ENCODE measurements at regions not wholly inside any gene's neighbourhood (a gene's known extent, or its start where the extent isn't known, plus 50 kb on each side); places are given as distances from the start of the nearest gene placed in this dataset.

GRCh38 chr10:130963052-130963393 is 348.5 kb downstream of the TCERG1L start:
- H3K27me3 ChIP-seq (ENCODE audit: control insufficient read depth, insufficient read depth, low read length) = no peaks in the 10 kb centered on the region
- H3K4me1 ChIP-seq (ENCODE audit: control insufficient read depth, insufficient read depth, low read length) = no peaks in the 10 kb centered on the region
- H3K27ac ChIP-seq (ENCODE audit: low read depth, low read length) = no peak overlapping the region
- H3K9ac ChIP-seq (ENCODE audit: low read length) = no peak overlapping the region
- H3K36me3 ChIP-seq (ENCODE audit: control insufficient read depth, insufficient read depth, low read length) = no peaks in the 10 kb centered on the region
- no peaks in the 10 kb centered on the region for H3K9me3 ChIP-seq (ENCODE audit: control insufficient read depth, insufficient read depth, low read depth, low read length)
- no peak overlapping the region for H3K4me3 ChIP-seq (ENCODE audit: low read depth, low read length)

- no peak overlapping the region for H3K4me3 ChIP-seq (ENCODE audit: low read depth, low read length)
- no peak overlapping the region for H3K27ac ChIP-seq (ENCODE audit: low read depth, low read length)
- H3K4me1 ChIP-seq (ENCODE audit: control insufficient read depth, insufficient read depth, low read length) = no peaks in the 10 kb centered on the region
Measured at GRCh38 chr10:130963786-130964522, 347.6 kb downstream of the TCERG1L start.

DNA sequence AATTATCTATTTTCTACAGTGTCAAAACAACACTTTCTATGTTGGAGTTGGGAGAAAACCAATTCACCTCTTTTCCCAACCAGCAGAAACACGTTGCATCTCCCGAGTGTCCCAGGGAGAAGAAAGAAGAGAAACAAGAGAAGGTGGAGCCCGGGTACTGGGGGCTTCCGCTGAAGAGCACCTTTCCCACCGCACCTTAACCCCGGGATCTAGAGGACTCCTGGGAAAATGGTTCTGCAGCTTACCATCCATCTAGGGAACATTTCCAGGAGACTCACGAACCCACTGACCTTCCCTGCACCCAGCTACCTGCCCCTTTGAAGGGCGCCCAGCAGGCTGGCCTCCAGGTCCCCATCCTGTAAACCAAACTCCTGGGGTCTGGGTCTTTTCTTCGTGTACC is 346.8 kb downstream of the TCERG1L start:
- Histone ChIP-seq H3K4me1 (ENCODE audit: control insufficient read depth, insufficient read depth, low read length) (no peaks in the 10 kb centered on the region), H3K4me3 (ENCODE audit: low read depth, low read length) (no peak overlapping the region), H3K27me3 (ENCODE audit: control insufficient read depth, insufficient read depth, low read length) (no peaks in the 10 kb centered on the region), H3K27ac (ENCODE audit: low read depth, low read length) (no peak overlapping the region), H3K9me3 (ENCODE audit: control insufficient read depth, insufficient read depth, low read depth, low read length) (no peaks in the 10 kb centered on the region), H3K36me3 (ENCODE audit: control insufficient read depth, insufficient read depth, low read length) (no peaks in the 10 kb centered on the region), H3K9ac (ENCODE audit: low read length) (no peak overlapping the region)

More at GRCh38 chr10:130963786-130964522, 347.6 kb downstream of the TCERG1L start:
- Histone ChIP-seq H3K27me3 (ENCODE audit: control insufficient read depth, insufficient read depth, low read length) (no peaks in the 10 kb centered on the region), H3K36me3 (ENCODE audit: control insufficient read depth, insufficient read depth, low read length) (no peaks in the 10 kb centered on the region), H3K9me3 (ENCODE audit: control insufficient read depth, insufficient read depth, low read depth, low read length) (no peaks in the 10 kb centered on the region), H3K9ac (ENCODE audit: low read length) (no peak overlapping the region)

- H3K27me3 ChIP-seq (ENCODE audit: control insufficient read depth, insufficient read depth, low read length) = no peaks in the 10 kb centered on the region
- H3K4me3 ChIP-seq (ENCODE audit: low read depth, low read length) = no peak overlapping the region
- no peaks in the 10 kb centered on the region for H3K4me1 ChIP-seq (ENCODE audit: control insufficient read depth, insufficient read depth, low read length)
- H3K9ac ChIP-seq (ENCODE audit: low read length) = no peak overlapping the region
- no peaks in the 10 kb centered on the region for H3K9me3 ChIP-seq (ENCODE audit: control insufficient read depth, insufficient read depth, low read depth, low read length)
- H3K36me3 ChIP-seq (ENCODE audit: control insufficient read depth, insufficient read depth, low read length) = no peaks in the 10 kb centered on the region
- no peak overlapping the region for H3K27ac ChIP-seq (ENCODE audit: low read depth, low read length)
Measured at GRCh38 chr10:130967161-130967560, 344.4 kb downstream of the TCERG1L start.

DNA sequence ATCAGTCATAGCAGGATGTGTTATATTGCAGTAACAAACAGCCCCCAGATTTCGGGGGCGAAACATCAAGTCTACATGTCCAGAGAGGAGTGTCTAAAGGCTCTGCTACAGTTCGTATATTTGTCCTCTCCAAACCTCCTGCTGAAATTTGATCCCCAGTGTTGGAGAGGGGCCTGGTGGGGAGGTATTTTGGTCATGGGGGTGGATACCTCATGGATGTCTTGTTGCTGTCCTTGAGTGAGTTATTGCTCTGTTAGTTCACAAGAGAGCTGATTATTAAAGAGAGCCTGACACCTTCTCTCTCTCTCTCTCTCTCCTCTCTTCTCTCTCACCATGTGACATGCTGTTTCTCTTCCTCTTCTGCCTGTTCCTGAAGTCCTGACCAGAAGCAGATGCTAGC is 343.7 kb downstream of the TCERG1L start:
- no peaks in the 10 kb centered on the region for H3K27me3 ChIP-seq (ENCODE audit: control insufficient read depth, insufficient read depth, low read length)
- H3K36me3 ChIP-seq (ENCODE audit: control insufficient read depth, insufficient read depth, low read length) = no peaks in the 10 kb centered on the region
- 0 out of 2 replicates have a peak, but pooled peaks cover 3% of the 10 kb centered on the region for H3K9me3 ChIP-seq (ENCODE audit: control insufficient read depth, insufficient read depth, low read depth, low read length)
- no peak overlapping the region for H3K9ac ChIP-seq (ENCODE audit: low read length)
- no peak overlapping the region for H3K27ac ChIP-seq (ENCODE audit: low read depth, low read length)
- H3K4me3 ChIP-seq (ENCODE audit: low read depth, low read length) = no peak overlapping the region
- H3K4me1 ChIP-seq (ENCODE audit: control insufficient read depth, insufficient read depth, low read length) = no peaks in the 10 kb centered on the region

- Histone ChIP-seq H3K4me3 (ENCODE audit: low read depth, low read length) (no peak overlapping the region), H3K4me1 (ENCODE audit: control insufficient read depth, insufficient read depth, low read length) (no peaks in the 10 kb centered on the region), H3K27ac (ENCODE audit: low read depth, low read length) (no peak overlapping the region), H3K9me3 (ENCODE audit: control insufficient read depth, insufficient read depth, low read depth, low read length) (0 out of 2 replicates have a peak, but pooled peaks cover 10% of the 10 kb centered on the region), H3K27me3 (ENCODE audit: control insufficient read depth, insufficient read depth, low read length) (no peaks in the 10 kb centered on the region), H3K9ac (ENCODE audit: low read length) (no peak overlapping the region), H3K36me3 (ENCODE audit: control insufficient read depth, insufficient read depth, low read length) (no peaks in the 10 kb centered on the region)
Measured at GRCh38 chr10:130968511-130968910, 343.0 kb downstream of the TCERG1L start.

DNA sequence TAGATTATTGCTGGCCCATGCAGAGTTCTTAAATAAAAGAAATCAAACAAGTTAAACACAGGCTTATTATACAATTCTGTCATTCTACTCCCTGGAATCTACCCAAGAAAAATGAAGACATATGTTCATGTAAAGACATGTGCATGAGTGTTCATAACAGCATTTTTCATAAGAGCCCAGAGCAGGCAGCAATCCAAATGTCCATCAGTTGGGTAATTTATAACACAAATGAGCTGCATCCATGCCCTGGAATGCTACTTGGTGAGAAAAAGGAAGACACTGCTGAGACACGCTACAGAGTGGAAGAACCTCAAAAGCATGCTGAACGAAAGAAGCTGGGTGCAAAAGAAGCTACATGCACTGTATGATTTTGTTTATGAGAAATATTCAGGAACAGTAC is 342.6 kb downstream of the TCERG1L start:
- Histone ChIP-seq H3K27ac (ENCODE audit: low read depth, low read length) (no peak overlapping the region), H3K27me3 (ENCODE audit: control insufficient read depth, insufficient read depth, low read length) (no peaks in the 10 kb centered on the region), H3K4me3 (ENCODE audit: low read depth, low read length) (no peak overlapping the region), H3K9ac (ENCODE audit: low read length) (no peak overlapping the region), H3K9me3 (ENCODE audit: control insufficient read depth, insufficient read depth, low read depth, low read length) (0 out of 2 replicates have a peak, but pooled peaks cover 12% of the 10 kb centered on the region), H3K4me1 (ENCODE audit: control insufficient read depth, insufficient read depth, low read length) (no peaks in the 10 kb centered on the region), H3K36me3 (ENCODE audit: control insufficient read depth, insufficient read depth, low read length) (no peaks in the 10 kb centered on the region)

DNA sequence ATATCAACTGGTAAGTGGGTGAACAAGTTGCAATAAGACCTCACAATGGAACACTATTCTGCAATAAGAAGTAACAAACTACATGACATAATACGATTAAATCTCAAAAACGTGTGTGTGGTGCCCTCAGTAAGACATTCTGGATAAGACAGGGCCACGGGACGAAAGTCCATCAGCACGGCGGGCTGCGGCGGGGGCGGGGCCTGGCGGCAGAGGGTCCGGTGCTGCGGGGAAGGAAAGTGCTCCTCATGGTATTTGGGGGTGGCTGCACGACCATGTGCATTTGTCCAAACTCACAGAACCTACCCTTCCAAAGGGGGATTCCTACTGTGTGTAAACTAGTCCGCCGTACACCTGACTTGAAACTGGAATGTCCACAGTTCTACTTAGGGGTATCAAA is 341.8 kb downstream of the TCERG1L start:
- H3K27ac ChIP-seq (ENCODE audit: low read depth, low read length) = no peak overlapping the region
- H3K4me3 ChIP-seq (ENCODE audit: low read depth, low read length) = no peak overlapping the region
- H3K27me3 ChIP-seq (ENCODE audit: control insufficient read depth, insufficient read depth, low read length) = no peaks in the 10 kb centered on the region
- H3K36me3 ChIP-seq (ENCODE audit: control insufficient read depth, insufficient read depth, low read length) = no peaks in the 10 kb centered on the region
- H3K9me3 ChIP-seq (ENCODE audit: control insufficient read depth, insufficient read depth, low read depth, low read length) = 0 out of 2 replicates have a peak, but pooled peaks cover 12% of the 10 kb centered on the region
- no peak overlapping the region for H3K9ac ChIP-seq (ENCODE audit: low read length)
- H3K4me1 ChIP-seq (ENCODE audit: control insufficient read depth, insufficient read depth, low read length) = no peaks in the 10 kb centered on the region

- H3K4me1 ChIP-seq (ENCODE audit: control insufficient read depth, insufficient read depth, low read length) = no peaks in the 10 kb centered on the region
- H3K9me3 ChIP-seq (ENCODE audit: control insufficient read depth, insufficient read depth, low read depth, low read length) = 0 out of 2 replicates have a peak, but pooled peaks cover 12% of the 10 kb centered on the region
- H3K27me3 ChIP-seq (ENCODE audit: control insufficient read depth, insufficient read depth, low read length) = no peaks in the 10 kb centered on the region
- H3K36me3 ChIP-seq (ENCODE audit: control insufficient read depth, insufficient read depth, low read length) = no peaks in the 10 kb centered on the region
- no peak overlapping the region for H3K4me3 ChIP-seq (ENCODE audit: low read depth, low read length)
- H3K9ac ChIP-seq (ENCODE audit: low read length) = no peak overlapping the region
- H3K27ac ChIP-seq (ENCODE audit: low read depth, low read length) = no peak overlapping the region
Measured at GRCh38 chr10:130970341-130971122, 341.0 kb downstream of the TCERG1L start.

DNA sequence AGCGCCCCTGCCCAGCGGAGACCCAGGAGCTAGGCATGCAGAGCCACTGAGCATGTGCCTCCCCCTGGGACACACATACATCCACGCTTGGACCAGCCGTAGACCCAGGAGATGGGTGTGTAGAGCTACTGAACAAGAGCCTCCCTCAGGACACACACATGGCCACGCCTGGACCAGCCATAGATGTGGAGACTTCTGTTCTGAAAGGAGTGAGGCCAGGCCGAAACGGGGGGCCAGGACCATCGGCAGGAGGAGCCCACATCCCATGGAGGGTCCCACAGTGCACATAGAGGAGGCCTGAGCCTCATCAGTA is 340.4 kb downstream of the TCERG1L start:
- H3K9me3 ChIP-seq (ENCODE audit: control insufficient read depth, insufficient read depth, low read depth, low read length) = peaks cover 16% of the 10 kb centered on the region; the same call in 1 of the 2 replicates
- no peaks in the 10 kb centered on the region for H3K36me3 ChIP-seq (ENCODE audit: control insufficient read depth, insufficient read depth, low read length)
- H3K9ac ChIP-seq (ENCODE audit: low read length) = no peak overlapping the region
- H3K27ac ChIP-seq (ENCODE audit: low read depth, low read length) = no peak overlapping the region
- no peak overlapping the region for H3K4me3 ChIP-seq (ENCODE audit: low read depth, low read length)
- no peaks in the 10 kb centered on the region for H3K27me3 ChIP-seq (ENCODE audit: control insufficient read depth, insufficient read depth, low read length)
- no peaks in the 10 kb centered on the region for H3K4me1 ChIP-seq (ENCODE audit: control insufficient read depth, insufficient read depth, low read length)

DNA sequence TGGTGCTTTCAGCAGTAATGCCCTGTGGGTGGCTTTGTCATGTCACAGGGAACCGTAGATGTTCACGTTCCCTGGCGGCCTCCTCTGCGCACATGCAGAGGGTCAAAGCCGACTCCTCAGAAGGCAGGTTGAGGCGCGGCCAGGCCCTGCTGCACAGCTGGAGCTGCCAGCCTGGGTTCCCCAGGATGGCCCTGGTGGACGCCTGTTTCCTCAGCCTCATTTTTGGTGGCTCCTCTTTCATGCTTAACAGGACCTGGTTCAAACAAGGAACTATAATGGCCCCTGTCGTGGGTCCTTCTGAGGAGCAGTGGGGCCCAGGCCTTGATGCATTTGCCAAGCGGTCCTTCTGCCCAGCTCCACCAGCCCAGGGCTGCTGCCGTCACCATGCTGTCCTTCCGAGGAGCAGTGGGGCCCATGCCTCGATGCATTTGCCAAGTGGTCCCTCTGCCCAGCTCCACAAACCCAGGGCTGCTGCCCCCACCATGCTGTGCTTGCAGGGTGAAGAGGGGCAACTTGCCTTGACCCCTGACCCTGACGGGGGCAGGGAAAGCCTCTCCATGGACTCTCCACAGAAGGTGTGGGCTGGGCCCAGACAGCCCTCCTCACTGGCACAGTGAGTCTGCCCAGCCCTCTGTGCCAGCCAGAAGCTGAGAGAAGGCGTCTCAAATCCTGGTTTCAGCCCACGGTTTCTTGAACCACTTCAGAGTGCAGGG is 338.2 kb downstream of the TCERG1L start:
- Histone ChIP-seq H3K4me1 (ENCODE audit: control insufficient read depth, insufficient read depth, low read length) (no peaks in the 10 kb centered on the region), H3K36me3 (ENCODE audit: control insufficient read depth, insufficient read depth, low read length) (no peaks in the 10 kb centered on the region), H3K27me3 (ENCODE audit: control insufficient read depth, insufficient read depth, low read length) (no peaks in the 10 kb centered on the region), H3K4me3 (ENCODE audit: low read depth, low read length) (no peak overlapping the region), H3K27ac (ENCODE audit: low read depth, low read length) (no peak overlapping the region), H3K9me3 (ENCODE audit: control insufficient read depth, insufficient read depth, low read depth, low read length) (peaks cover 18% of the 10 kb centered on the region; the same call in 1 of the 2 replicates), H3K9ac (ENCODE audit: low read length) (no peak overlapping the region)
